ENCODE measurements at regions not wholly inside any gene's neighbourhood (a gene's known extent, or its start where the extent isn't known, plus 50 kb on each side); places are given as distances from the start of the nearest gene placed in this dataset.

DNA sequence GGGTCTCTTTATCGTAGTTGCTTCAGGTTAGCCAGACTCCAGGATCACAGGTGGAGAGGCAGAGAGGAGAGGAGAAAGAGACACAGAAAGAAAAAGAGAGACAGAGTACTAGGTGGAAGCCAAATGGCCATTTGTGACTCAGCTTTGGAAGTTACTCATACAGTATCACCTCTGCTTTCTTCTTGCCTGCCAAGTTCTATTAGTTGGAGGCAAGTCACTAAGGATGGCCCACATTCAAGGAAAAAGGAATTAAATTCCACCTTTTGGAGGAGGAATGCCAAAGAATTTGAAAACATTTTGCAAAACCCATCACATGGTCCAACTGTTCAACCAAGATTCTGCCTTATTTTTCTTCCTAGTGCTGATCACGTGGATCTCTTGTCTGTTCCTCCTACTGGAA is 291.1 kb downstream of the CHL1 start:
- DNase-seq (ENCODE audit: low read depth): no peak
- TF ChIP-seq, protein P1, sequence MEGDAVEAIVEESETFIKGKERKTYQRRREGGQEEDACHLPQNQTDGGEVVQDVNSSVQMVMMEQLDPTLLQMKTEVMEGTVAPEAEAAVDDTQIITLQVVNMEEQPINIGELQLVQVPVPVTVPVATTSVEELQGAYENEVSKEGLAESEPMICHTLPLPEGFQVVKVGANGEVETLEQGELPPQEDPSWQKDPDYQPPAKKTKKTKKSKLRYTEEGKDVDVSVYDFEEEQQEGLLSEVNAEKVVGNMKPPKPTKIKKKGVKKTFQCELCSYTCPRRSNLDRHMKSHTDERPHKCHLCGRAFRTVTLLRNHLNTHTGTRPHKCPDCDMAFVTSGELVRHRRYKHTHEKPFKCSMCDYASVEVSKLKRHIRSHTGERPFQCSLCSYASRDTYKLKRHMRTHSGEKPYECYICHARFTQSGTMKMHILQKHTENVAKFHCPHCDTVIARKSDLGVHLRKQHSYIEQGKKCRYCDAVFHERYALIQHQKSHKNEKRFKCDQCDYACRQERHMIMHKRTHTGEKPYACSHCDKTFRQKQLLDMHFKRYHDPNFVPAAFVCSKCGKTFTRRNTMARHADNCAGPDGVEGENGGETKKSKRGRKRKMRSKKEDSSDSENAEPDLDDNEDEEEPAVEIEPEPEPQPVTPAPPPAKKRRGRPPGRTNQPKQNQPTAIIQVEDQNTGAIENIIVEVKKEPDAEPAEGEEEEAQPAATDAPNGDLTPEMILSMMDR (IDR thresholded peaks at IDR 0.05; ENCODE audit: low read depth, low read length, missing control alignments): no peak
- H3K4me3 ChIP-seq (ENCODE audit: low read depth, low read length): no peak overlapping the region

DNA sequence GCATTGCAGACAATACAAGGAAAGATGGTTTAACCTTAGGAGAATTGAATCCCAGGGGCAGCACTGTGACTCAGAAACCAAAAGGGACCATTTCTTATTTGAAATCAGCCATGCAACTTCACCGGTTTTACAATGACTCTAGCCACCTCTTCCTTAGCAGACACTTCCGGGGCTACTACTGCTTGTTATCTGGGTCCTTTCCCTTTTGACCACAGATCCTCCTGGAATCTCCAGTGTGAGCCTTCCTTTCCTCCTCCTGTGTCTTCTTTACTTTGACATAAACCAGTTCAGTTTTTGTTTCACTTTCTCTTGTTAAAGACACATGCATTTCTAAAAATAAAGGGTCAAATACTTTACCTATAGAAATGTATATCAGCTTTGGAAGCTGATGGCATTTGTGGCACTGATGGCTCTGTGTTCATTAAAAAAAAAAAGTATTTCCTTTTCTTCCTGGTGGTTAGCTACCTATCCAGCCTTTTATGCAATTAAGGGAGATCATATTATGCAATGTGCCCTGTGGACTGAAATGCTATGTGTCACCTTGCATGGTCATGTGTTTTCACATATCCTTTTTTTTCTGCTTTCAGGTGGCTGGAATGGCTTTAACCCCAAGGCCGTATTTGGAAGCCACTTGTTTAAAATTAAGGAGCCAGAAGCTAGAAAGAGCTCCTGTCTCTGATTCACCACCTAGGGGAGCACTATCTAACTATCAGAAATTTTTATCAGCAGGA is 296.2 kb downstream of the CHL1 start:
- TF ChIP-seq, protein P1 (IDR thresholded peaks at IDR 0.05; ENCODE audit: low read depth, low read length, missing control alignments): no peak
- DNase-seq (ENCODE audit: low read depth): no peak
- H3K4me3 ChIP-seq (ENCODE audit: low read depth, low read length): no peak overlapping the region; the same call in 1 of the 2 replicates

DNA sequence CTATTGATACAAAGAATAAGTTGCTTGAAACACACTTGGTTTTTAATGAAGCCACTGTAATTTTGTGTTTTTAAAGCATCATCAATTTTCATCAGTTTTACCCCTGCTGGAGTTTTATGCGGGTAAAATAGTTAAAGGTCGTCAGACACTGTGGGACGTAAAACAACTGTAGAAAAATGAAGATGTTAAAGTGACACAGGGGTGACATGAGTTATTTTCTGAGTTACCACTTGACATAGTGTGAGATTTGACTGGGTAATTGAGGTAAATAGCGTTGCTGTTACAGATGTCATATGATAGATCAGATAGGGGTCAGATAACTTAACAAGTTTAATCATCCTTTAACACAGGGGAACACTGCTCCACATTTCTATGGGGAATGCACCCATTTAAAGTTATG is 297.6 kb downstream of the CHL1 start:
- no peak for DNase-seq (ENCODE audit: low read depth)
- TF ChIP-seq, protein P1 (IDR thresholded peaks at IDR 0.05; ENCODE audit: low read depth, low read length, missing control alignments): no peak
- no peak overlapping the region for H3K4me3 ChIP-seq (ENCODE audit: low read depth, low read length)

DNA sequence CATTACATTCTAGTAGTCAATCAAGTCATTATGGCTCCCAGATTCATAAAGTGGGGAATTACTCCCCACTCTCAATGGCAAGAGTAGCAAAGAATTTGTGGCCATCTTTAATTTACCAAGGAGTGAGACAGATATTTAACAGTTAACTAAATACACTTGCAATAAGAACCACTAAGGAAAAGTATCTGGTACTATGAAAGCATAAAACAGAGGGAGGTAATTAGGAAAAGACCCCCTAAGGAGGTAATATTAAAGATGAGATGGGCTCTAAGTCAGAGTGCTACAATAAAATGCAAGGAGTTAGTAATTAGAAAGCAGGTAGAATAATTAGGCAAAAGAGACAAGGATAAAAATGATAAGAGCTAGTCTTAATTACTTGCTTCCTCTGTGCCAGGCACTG is 301.9 kb downstream of the CHL1 start:
- no peak for DNase-seq (ENCODE audit: low read depth)
- H3K4me3 ChIP-seq (ENCODE audit: low read depth, low read length): no peak overlapping the region
- TF ChIP-seq, protein P1 (IDR thresholded peaks at IDR 0.05; ENCODE audit: low read depth, low read length, missing control alignments): no peak

DNA sequence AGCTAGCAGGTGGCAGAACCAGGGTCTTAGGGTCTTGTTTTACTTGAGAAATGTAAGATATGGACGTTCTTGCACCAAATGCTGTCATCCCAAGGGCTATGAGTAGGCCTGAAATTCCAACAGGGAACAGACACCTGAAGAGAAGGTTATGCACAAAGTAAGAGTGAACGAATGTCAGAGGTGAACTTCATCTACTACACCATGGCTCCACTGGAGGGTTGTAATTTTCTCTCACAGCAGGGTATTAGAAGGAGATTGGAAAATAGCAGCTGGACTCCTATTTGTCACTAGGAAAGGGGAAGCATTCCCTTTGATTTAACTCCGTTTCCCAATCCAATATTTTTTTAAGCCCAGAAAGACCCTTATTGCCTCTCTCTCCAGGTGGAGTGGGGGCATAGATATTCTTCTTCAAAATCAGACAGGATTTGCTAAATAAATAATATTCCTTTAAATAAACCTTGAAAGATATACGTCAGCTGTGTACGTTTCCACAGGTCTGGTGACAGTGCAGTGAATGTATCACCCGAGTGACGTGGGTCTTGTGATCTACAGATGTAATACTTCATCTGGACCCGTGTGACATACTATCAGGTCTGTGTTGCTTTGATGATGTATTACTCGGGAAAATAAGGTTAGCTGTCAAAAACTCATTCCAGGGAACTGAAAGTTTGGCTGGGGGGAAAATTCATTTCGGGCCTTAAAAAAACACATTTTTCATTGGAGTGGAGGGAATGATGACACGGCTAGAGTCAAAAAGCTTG is 302.6 kb downstream of the CHL1 start:
- TF ChIP-seq, protein P1 (IDR thresholded peaks at IDR 0.05; ENCODE audit: low read depth, low read length, missing control alignments): no peak
- no peak overlapping the region for H3K4me3 ChIP-seq (ENCODE audit: low read depth, low read length)
- no peak for DNase-seq (ENCODE audit: low read depth)

DNA sequence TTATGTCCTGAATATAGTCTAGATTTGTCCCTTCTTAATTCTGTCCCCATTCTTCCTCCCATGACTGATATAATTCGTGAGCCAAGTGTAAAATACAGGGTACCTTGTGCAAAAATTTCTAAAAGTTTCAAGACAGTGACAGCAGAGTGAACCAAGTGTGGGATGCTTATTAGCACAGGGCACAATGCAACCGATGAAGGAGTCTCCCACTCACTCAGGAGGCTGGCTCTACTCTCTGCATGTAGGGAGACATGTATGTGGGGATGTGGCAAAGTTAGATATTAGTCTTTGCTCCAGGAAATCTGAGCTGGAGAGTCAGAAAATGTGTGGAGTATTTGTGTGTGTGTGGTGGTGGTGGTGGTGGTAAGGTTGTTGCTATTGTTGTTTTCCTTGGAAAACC is 305.9 kb downstream of the CHL1 start:
- DNase-seq (ENCODE audit: low read depth): no peak
- no peak overlapping the region for H3K4me3 ChIP-seq (ENCODE audit: low read depth, low read length)
- TF ChIP-seq, protein P1 (IDR thresholded peaks at IDR 0.05; ENCODE audit: low read depth, low read length, missing control alignments): no peak

Measured in GM12864 (cell line).